IMR-90 (cell line): ENCODE measurements at regions not wholly inside any gene's neighbourhood (a gene's known extent, or its start where the extent isn't known, plus 50 kb on each side); places are given as distances from the start of the nearest gene placed in this dataset.

Source experiments
- ATAC-seq: fragments of 200-7000 bp; cut with Tn5 transposase; 2 replicates; pipeline ENCODE4 v1.9.1; 2020; ENCODE audit warnings: low read depth, mild to moderate bottlenecking, moderate library complexity
- BruUV-seq: library from RNA; stranded (reverse); fragments of 400-500 nt; replicated peaks from 2 replicates; lab custom pipeline; 2021; lab: Mats Ljungman, UMichigan
- CTCF ChIA-PET: fragments of 300-600 bp; formaldehyde crosslinking; extraction: SDS; loops from one replicate; lab custom pipeline; 2021; ENCODE audit warnings: antibody characterized with exemption; lab: Yijun Ruan, JAX
- POLR2A ChIA-PET: fragments of 300-600 bp; sonication (Branson Sonifier 250); formaldehyde crosslinking; loops from one replicate; lab custom pipeline; 2022; ENCODE audit warnings: antibody characterized with exemption; ENCODE audit not compliant: unreplicated experiment; lab: Charles Lee
- DNase-seq: peaks from one replicate; pipeline ENCODE4 v3.0.0; 2013
- H2AFZ ChIP-seq: replicated peaks from 2 replicates; pipeline ENCODE3; 2013; ENCODE audit warnings: low read length, mild to moderate bottlenecking; ENCODE audit not compliant: poor library complexity
- H2AK5ac ChIP-seq: 2 replicates; pipeline ENCODE4 v1.6.1; 2013; ENCODE audit warnings: low read depth, low read length, inconsistent platforms
- H2AK9ac ChIP-seq: replicated peaks from 2 replicates; pipeline ENCODE3; 2013; ENCODE audit warnings: mild to moderate bottlenecking, low read depth, low read length, moderate library complexity; ENCODE audit not compliant: poor library complexity
- H2BK120ac ChIP-seq: 2 replicates; pipeline ENCODE4 v1.6.1; 2013; ENCODE audit warnings: low read depth, low read length, inconsistent platforms
- H2BK15ac ChIP-seq: 3 replicates; pipeline ENCODE4 v1.6.1; 2013; ENCODE audit warnings: low read depth, low read length, inconsistent platforms
- H2BK20ac ChIP-seq: 2 replicates; pipeline ENCODE4 v1.6.1; 2013; ENCODE audit warnings: low read depth, mild to moderate bottlenecking, inconsistent platforms, low read length, moderate library complexity
- H2BK5ac ChIP-seq: 2 replicates; pipeline ENCODE4 v1.6.1; 2013; ENCODE audit warnings: mild to moderate bottlenecking, low read depth, low read length, inconsistent platforms; ENCODE audit not compliant: poor library complexity, severe bottlenecking
- H3K14ac ChIP-seq: replicated peaks from 2 replicates; pipeline ENCODE4 v1.6.1; 2013; ENCODE audit warnings: low read depth, low read length, inconsistent platforms
- H3K18ac ChIP-seq: 2 replicates; pipeline ENCODE4 v1.6.1; 2013; ENCODE audit warnings: low read depth, low read length, control low read depth
- H3K23ac ChIP-seq: 2 replicates; pipeline ENCODE4 v1.6.1; 2013; ENCODE audit warnings: low read depth, low read length, inconsistent platforms
- H3K27ac ChIP-seq: 2 replicates; pipeline ENCODE4 v1.5.1; 2013; ENCODE audit warnings: mild to moderate bottlenecking, control low read depth, low read length; ENCODE audit not compliant: insufficient read depth
- H3K27me3 ChIP-seq: 2 replicates; pipeline ENCODE4 v1.6.1; 2013; ENCODE audit warnings: low read length; ENCODE audit not compliant: control insufficient read depth, insufficient read depth
- H3K36me3 ChIP-seq: 2 replicates; pipeline ENCODE4 v1.6.1; 2013; ENCODE audit warnings: low read length, mixed read lengths; ENCODE audit not compliant: control insufficient read depth, insufficient read depth
- H3K4ac ChIP-seq: 2 replicates; pipeline ENCODE4 v1.6.1; 2013; ENCODE audit warnings: low read depth, low read length, inconsistent platforms
- H3K4me1 ChIP-seq: 2 replicates; pipeline ENCODE4 v1.6.1; 2013; ENCODE audit warnings: low read length, mixed read lengths; ENCODE audit not compliant: control insufficient read depth, insufficient read depth
- H3K4me2 ChIP-seq: 2 replicates; pipeline ENCODE4 v1.6.1; 2013; ENCODE audit warnings: low read depth, mild to moderate bottlenecking, control low read depth, low read length, moderate library complexity
- H3K4me3 ChIP-seq: 2 replicates; pipeline ENCODE4 v1.5.1; 2013; ENCODE audit warnings: low read depth, mild to moderate bottlenecking, control low read depth, low read length, moderate library complexity; ENCODE audit not compliant: insufficient read depth
- H3K56ac ChIP-seq: 2 replicates; pipeline ENCODE4 v1.6.1; 2013; ENCODE audit warnings: low read length, inconsistent platforms; ENCODE audit not compliant: insufficient read depth; ENCODE audit errors: extremely low read depth
- H3K79me1 ChIP-seq, 2 experiments: 2 replicates each; pipeline ENCODE4 v1.6.1; 2013; ENCODE audit warnings: low read length in 2 of 2, inconsistent platforms in 1 of 2, low read depth in 1 of 2
- H3K9ac ChIP-seq: 2 replicates; pipeline ENCODE4 v1.6.1; 2013; ENCODE audit warnings: low read depth, low read length, control low read depth
- H3K9me1 ChIP-seq: 2 replicates; pipeline ENCODE4 v1.6.1; 2013; ENCODE audit warnings: low read length, inconsistent platforms; ENCODE audit not compliant: insufficient read depth
- H3K9me3 ChIP-seq: 2 replicates; pipeline ENCODE4 v1.6.1; 2013; ENCODE audit warnings: low read length; ENCODE audit not compliant: control insufficient read depth, insufficient read depth
- H4K20me1 ChIP-seq: 2 replicates; pipeline ENCODE4 v1.6.1; 2013; ENCODE audit warnings: low read length, inconsistent platforms; ENCODE audit not compliant: insufficient read depth
- H4K5ac ChIP-seq: 2 replicates; pipeline ENCODE4 v1.6.1; 2013; ENCODE audit warnings: mild to moderate bottlenecking, low read depth, low read length, control low read depth
- H4K8ac ChIP-seq, 2 experiments: 2 replicates each; pipeline ENCODE4 v1.6.1; 2013; ENCODE audit warnings: low read depth in 2 of 2, low read length in 2 of 2, control low read depth in 1 of 2, inconsistent platforms in 1 of 2
- H4K91ac ChIP-seq: 2 replicates; pipeline ENCODE4 v1.6.1; 2013; ENCODE audit warnings: low read depth, low read length, inconsistent platforms; ENCODE audit not compliant: insufficient read depth
- BHLHE40 ChIP-seq: fragments of 150-350 bp; IDR thresholded peaks from 2 replicates; pipeline ENCODE4 v1.6.1; 2016; ENCODE audit warnings: mild to moderate bottlenecking, low read depth, low read length
- CEBPB ChIP-seq: IDR thresholded peaks from 2 replicates; pipeline ENCODE4 v1.6.1; 2012; ENCODE audit warnings: low read depth, low read length, improper control_type of control experiment
- CHD1 ChIP-seq: IDR thresholded peaks from 2 replicates; pipeline ENCODE4 v1.6.1; 2012; ENCODE audit warnings: low read depth, low read length, improper control_type of control experiment
- ELK1 ChIP-seq: fragments of 150-350 bp; IDR thresholded peaks from 2 replicates; pipeline ENCODE4 v1.6.1; 2016; ENCODE audit warnings: low read depth, mild to moderate bottlenecking, low read length, moderate library complexity, borderline replicate concordance
- FOS ChIP-seq: fragments of 150-350 bp; IDR thresholded peaks from 2 replicates; pipeline ENCODE4 v1.6.1; 2016; ENCODE audit warnings: low read depth, low read length
- MAFK ChIP-seq: IDR thresholded peaks from 2 replicates; pipeline ENCODE4 v1.6.1; 2012; ENCODE audit warnings: low read depth, low read length, improper control_type of control experiment
- MAZ ChIP-seq: IDR thresholded peaks from 2 replicates; pipeline ENCODE4 v1.6.1; 2012; ENCODE audit warnings: low read depth, mild to moderate bottlenecking, low read length, improper control_type of control experiment, moderate library complexity, borderline replicate concordance
- MXI1 ChIP-seq: IDR thresholded peaks from 2 replicates; pipeline ENCODE4 v1.6.1; 2012; ENCODE audit warnings: low read depth, mild to moderate bottlenecking, low read length, moderate library complexity, borderline replicate concordance
- NFE2L2 ChIP-seq: fragments of 150-350 bp; IDR thresholded peaks from 2 replicates; pipeline ENCODE4 v1.6.1; 2016; ENCODE audit warnings: low read depth, mild to moderate bottlenecking, low read length
- POLR2A ChIP-seq: IDR thresholded peaks from 2 replicates; pipeline ENCODE4 v1.6.1; 2012; ENCODE audit warnings: mild to moderate bottlenecking, low read depth, low read length
- RAD21 ChIP-seq: IDR thresholded peaks from 2 replicates; pipeline ENCODE4 v1.6.1; 2012; ENCODE audit warnings: low read length, improper control_type of control experiment
- RCOR1 ChIP-seq: IDR thresholded peaks from 2 replicates; pipeline ENCODE4 v1.6.1; 2012; ENCODE audit warnings: mild to moderate bottlenecking, low read length, improper control_type of control experiment; ENCODE audit not compliant: insufficient replicate concordance
- RFX5 ChIP-seq: IDR thresholded peaks from 2 replicates; pipeline ENCODE4 v1.8.0; 2012; ENCODE audit warnings: low read depth, mild to moderate bottlenecking, low read length, moderate library complexity
- SMC3 ChIP-seq: fragments of 150-350 bp; IDR thresholded peaks from 2 replicates; pipeline ENCODE4 v1.6.1; 2016; ENCODE audit warnings: low read depth, mild to moderate bottlenecking, antibody characterized with exemption, low read length, moderate library complexity
- WGBS, 2 experiments: methylation state at CpG; one replicate each; pipeline versions ENCODE4 v1.1.5 to v1.1.7; 2013; ENCODE audit warnings: missing lambda C conversion rate in 2 of 2; ENCODE audit not compliant: insufficient read length in 1 of 2; ENCODE audit errors: extremely low coverage in 2 of 2; 5-methylcytosine and 5-hydroxymethylcytosine counted together
- dilution Hi-C: fragments of 300-500 bp; cut with HindIII; formaldehyde crosslinking; loops from one replicate; pipeline ENCODE4 v1.14.3; 2018; ENCODE audit warnings: low sequenced_read_pairs; ENCODE audit not compliant: unreplicated experiment
- in situ Hi-C: fragments of 300-500 bp; cut with MboI; formaldehyde crosslinking; loops from 3 replicates; pipeline ENCODE4 v1.14.3; 2019; ENCODE audit warnings: low sequenced_read_pairs, inconsistent platforms, mixed read lengths
- intact Hi-C: fragments of 100-400 bp; cut with micrococcal nuclease; formaldehyde crosslinking; loops from 2 replicates; pipeline ENCODE4 v1.10.0; 2022
- TF ChIP-seq, protein P1 (sequence below): fragments of 150-350 bp; IDR thresholded peaks from 2 replicates; pipeline ENCODE4 v1.6.1; 2017; ENCODE audit warnings: mild to moderate bottlenecking, antibody characterized with exemption, low read length, low read depth
- TF ChIP-seq, protein P2 (sequence below): conservative IDR thresholded peaks from 2 replicates; pipeline ENCODE4 v1.5.1; 2012; ENCODE audit warnings: mild to moderate bottlenecking, low read depth, low read length, improper control_type of control experiment

- H3K36me3 ChIP-seq = no peaks in the 10 kb centered on the region
- no peaks in the 10 kb centered on the region for H3K9me3 ChIP-seq
- no peak overlapping the region for H4K5ac ChIP-seq
- no peak overlapping the region for H3K23ac ChIP-seq
- no CpG with 5 or more reads among the region's 9 CpGs for WGBS, 2 experiments
- H3K27me3 ChIP-seq = peaks cover 3% of the 10 kb centered on the region; the same call in 1 of the 2 replicates
- H3K27ac ChIP-seq = no peak overlapping the region
- BruUV-seq = no TSS peak
- H2AK5ac ChIP-seq = no peak overlapping the region
- no peak overlapping the region for H2BK15ac ChIP-seq
- ChIA-PET POLR2A (interaction anchor here (0.6 kb wide), 1 partner anchor 14 kb away, joined by 3 read pairs; no protein-coding TSS in a partner anchor), CTCF (no interaction called here)
- no peak overlapping the region for H3K18ac ChIP-seq
- H2BK5ac ChIP-seq = no peak overlapping the region
- no peak overlapping the region for H4K91ac ChIP-seq
- intact Hi-C loops (no loop called here), dilution Hi-C loops (no loop called here), in situ Hi-C loops (no loop called here)
- no peak overlapping the region for H3K4me2 ChIP-seq
- H4K20me1 ChIP-seq = peaks cover 7% of the 10 kb centered on the region; the same call in 1 of the 2 replicates
- H3K9ac ChIP-seq = no peak overlapping the region
- no peaks in the 10 kb centered on the region for H3K79me1 ChIP-seq
- TF ChIP-seq MAZ (no peak), CHD1 (no peak), SMC3 (no peak), FOS (no peak), RAD21 (no peak), POLR2A (no peak), MAFK (no peak), RCOR1 (no peak), CEBPB (no peak), RFX5 (no peak), MXI1 (no peak), ELK1 (no peak), NFE2L2 (no peak), BHLHE40 (no peak)
- TF ChIP-seq, protein P1, sequence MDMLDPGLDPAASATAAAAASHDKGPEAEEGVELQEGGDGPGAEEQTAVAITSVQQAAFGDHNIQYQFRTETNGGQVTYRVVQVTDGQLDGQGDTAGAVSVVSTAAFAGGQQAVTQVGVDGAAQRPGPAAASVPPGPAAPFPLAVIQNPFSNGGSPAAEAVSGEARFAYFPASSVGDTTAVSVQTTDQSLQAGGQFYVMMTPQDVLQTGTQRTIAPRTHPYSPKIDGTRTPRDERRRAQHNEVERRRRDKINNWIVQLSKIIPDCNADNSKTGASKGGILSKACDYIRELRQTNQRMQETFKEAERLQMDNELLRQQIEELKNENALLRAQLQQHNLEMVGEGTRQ = no peak
- TF ChIP-seq, protein P2, sequence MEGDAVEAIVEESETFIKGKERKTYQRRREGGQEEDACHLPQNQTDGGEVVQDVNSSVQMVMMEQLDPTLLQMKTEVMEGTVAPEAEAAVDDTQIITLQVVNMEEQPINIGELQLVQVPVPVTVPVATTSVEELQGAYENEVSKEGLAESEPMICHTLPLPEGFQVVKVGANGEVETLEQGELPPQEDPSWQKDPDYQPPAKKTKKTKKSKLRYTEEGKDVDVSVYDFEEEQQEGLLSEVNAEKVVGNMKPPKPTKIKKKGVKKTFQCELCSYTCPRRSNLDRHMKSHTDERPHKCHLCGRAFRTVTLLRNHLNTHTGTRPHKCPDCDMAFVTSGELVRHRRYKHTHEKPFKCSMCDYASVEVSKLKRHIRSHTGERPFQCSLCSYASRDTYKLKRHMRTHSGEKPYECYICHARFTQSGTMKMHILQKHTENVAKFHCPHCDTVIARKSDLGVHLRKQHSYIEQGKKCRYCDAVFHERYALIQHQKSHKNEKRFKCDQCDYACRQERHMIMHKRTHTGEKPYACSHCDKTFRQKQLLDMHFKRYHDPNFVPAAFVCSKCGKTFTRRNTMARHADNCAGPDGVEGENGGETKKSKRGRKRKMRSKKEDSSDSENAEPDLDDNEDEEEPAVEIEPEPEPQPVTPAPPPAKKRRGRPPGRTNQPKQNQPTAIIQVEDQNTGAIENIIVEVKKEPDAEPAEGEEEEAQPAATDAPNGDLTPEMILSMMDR = no peak
- H4K8ac ChIP-seq = no peak overlapping the region
- H2AK9ac ChIP-seq = no peak overlapping the region
- H3K4ac ChIP-seq = no peak overlapping the region
- H2BK120ac ChIP-seq = no peak overlapping the region
- H3K56ac ChIP-seq = no peak overlapping the region
- no peaks in the 10 kb centered on the region; the same call in 1 of the 2 replicates for H3K9me1 ChIP-seq
- no peak overlapping the region for H2AFZ ChIP-seq
- H3K14ac ChIP-seq = no peak overlapping the region
- DNase-seq = no peak
- no peak overlapping the region for H3K4me3 ChIP-seq
- no peak overlapping the region for H2BK20ac ChIP-seq
- ATAC-seq = peak; percentile 30; the same call in 1 of the 2 replicates
- H3K4me1 ChIP-seq = peaks cover under 1% of the 10 kb centered on the region; the same call in 1 of the 2 replicates
Measured at GRCh38 chr11:70603756-70604211, 205.5 kb downstream of the CTTN start.
